H9 (cell line): ENCODE measurements at regions not wholly inside any gene's neighbourhood (a gene's known extent, or its start where the extent isn't known, plus 50 kb on each side); places are given as distances from the start of the nearest gene placed in this dataset.

ENCODE experiments used
- DNase-seq: peaks from one replicate; pipeline ENCODE4 v3.0.0-alpha.2; 2017
- H2AFZ ChIP-seq: one replicate; pipeline ENCODE4 v1.6.1; 2013; ENCODE audit warnings: mild to moderate bottlenecking, low read length, control low read depth, moderate library complexity
- H2AK5ac ChIP-seq: 2 replicates; pipeline ENCODE4 v1.6.1; 2013; ENCODE audit warnings: low read length, control low read depth, mixed read lengths; ENCODE audit not compliant: insufficient read length
- H2BK120ac ChIP-seq: one replicate; pipeline ENCODE4 v1.6.1; 2013; ENCODE audit warnings: low read depth, mild to moderate bottlenecking, low read length, control low read depth, inconsistent platforms; ENCODE audit not compliant: poor library complexity, severe bottlenecking
- H2BK12ac ChIP-seq: 2 replicates; pipeline ENCODE4 v1.6.1; 2013; ENCODE audit warnings: low read length, control low read depth, mixed read lengths, low read depth; ENCODE audit not compliant: insufficient read length
- H2BK15ac ChIP-seq: 2 replicates; pipeline ENCODE4 v1.6.1; 2013; ENCODE audit warnings: low read depth, low read length, control low read depth
- H2BK20ac ChIP-seq: one replicate; pipeline ENCODE4 v1.6.1; 2013; ENCODE audit warnings: low read depth, mild to moderate bottlenecking, low read length, control low read depth, inconsistent platforms; ENCODE audit not compliant: poor library complexity, severe bottlenecking
- H2BK5ac ChIP-seq: 2 replicates; pipeline ENCODE4 v1.6.1; 2013; ENCODE audit warnings: low read length, control low read depth, mixed read lengths; ENCODE audit not compliant: insufficient read length
- H3K14ac ChIP-seq: 2 replicates; pipeline ENCODE4 v1.6.1; 2013; ENCODE audit warnings: low read length, control low read depth; ENCODE audit not compliant: insufficient read depth
- H3K18ac ChIP-seq: 2 replicates; pipeline ENCODE4 v1.6.1; 2013; ENCODE audit warnings: low read depth, mild to moderate bottlenecking, mixed read lengths, low read length, control low read depth; ENCODE audit not compliant: insufficient read length
- H3K23ac ChIP-seq: 2 replicates; pipeline ENCODE4 v1.6.1; 2013; ENCODE audit warnings: low read length, control low read depth, mixed read lengths, low read depth; ENCODE audit not compliant: insufficient read length
- H3K23me2 ChIP-seq: 2 replicates; pipeline ENCODE4 v1.6.1; 2013; ENCODE audit warnings: low read depth, mild to moderate bottlenecking, mixed read lengths, low read length, control low read depth; ENCODE audit not compliant: insufficient read length, poor library complexity, severe bottlenecking
- H3K27ac ChIP-seq: 2 replicates; pipeline ENCODE4 v1.5.1; 2013; ENCODE audit warnings: low read length, control low read depth, mixed read lengths, low read depth; ENCODE audit not compliant: insufficient read length
- H3K27me3 ChIP-seq: 2 replicates; pipeline ENCODE4 v1.6.1; 2013; ENCODE audit warnings: low read length, control low read depth, inconsistent platforms; ENCODE audit not compliant: insufficient read depth
- H3K4ac ChIP-seq: 2 replicates; pipeline ENCODE4 v1.6.1; 2013; ENCODE audit warnings: low read depth, mild to moderate bottlenecking, control low read depth, inconsistent platforms, low read length, moderate library complexity
- H3K4me1 ChIP-seq: 2 replicates; pipeline ENCODE4 v1.6.1; 2013; ENCODE audit warnings: low read length, control low read depth, inconsistent platforms; ENCODE audit not compliant: insufficient read depth
- H3K4me2 ChIP-seq: 2 replicates; pipeline ENCODE4 v1.6.1; 2013; ENCODE audit warnings: low read length, control low read depth, mixed read lengths; ENCODE audit not compliant: insufficient read length, insufficient read depth
- H3K56ac ChIP-seq: 2 replicates; pipeline ENCODE4 v1.6.1; 2013; ENCODE audit warnings: low read depth, mild to moderate bottlenecking, mixed read lengths, low read length, control low read depth; ENCODE audit not compliant: insufficient read length
- H3K79me1 ChIP-seq: 2 replicates; pipeline ENCODE4 v1.6.1; 2013; ENCODE audit warnings: low read depth, mild to moderate bottlenecking, moderate library complexity, low read length, control low read depth, inconsistent platforms; ENCODE audit not compliant: insufficient read depth, poor library complexity, severe bottlenecking
- H3K79me2 ChIP-seq: 2 replicates; pipeline ENCODE4 v1.6.1; 2013; ENCODE audit warnings: low read length, control low read depth, inconsistent platforms; ENCODE audit not compliant: insufficient read depth
- H3K9ac ChIP-seq: 2 replicates; pipeline ENCODE4 v1.6.1; 2013; ENCODE audit warnings: low read length, control low read depth, mixed read lengths; ENCODE audit not compliant: insufficient read length; ENCODE audit errors: extremely low read depth
- H3K9me3 ChIP-seq: one replicate; pipeline ENCODE4 v1.6.1; 2013; ENCODE audit warnings: low read depth, low read length, inconsistent platforms; ENCODE audit not compliant: control insufficient read depth
- H3T11ph ChIP-seq: one replicate; pipeline ENCODE4 v1.6.1; 2013; ENCODE audit warnings: mild to moderate bottlenecking, low read length, control low read depth, inconsistent platforms
- H4K20me1 ChIP-seq: one replicate; pipeline ENCODE4 v1.6.1; 2013; ENCODE audit not compliant: control insufficient read depth, insufficient read length, insufficient read depth
- H4K5ac ChIP-seq: 2 replicates; pipeline ENCODE4 v1.6.1; 2013; ENCODE audit warnings: low read depth, mild to moderate bottlenecking, mixed read lengths, low read length, control low read depth; ENCODE audit not compliant: insufficient read length
- H4K8ac ChIP-seq: replicated peaks from 2 replicates; pipeline ENCODE4 v1.6.1; 2013; ENCODE audit warnings: low read length, control low read depth, mixed read lengths, low read depth; ENCODE audit not compliant: insufficient read length
- H4K91ac ChIP-seq: 2 replicates; pipeline ENCODE4 v1.6.1; 2013; ENCODE audit warnings: low read depth, mild to moderate bottlenecking, moderate library complexity, mixed read lengths, low read length, control low read depth; ENCODE audit not compliant: insufficient read length
- H3K27ac Mint-ChIP-seq, 3 experiments: 2 replicates in 2 of 3; 3 replicates in 1 of 3; pipeline ENCODE4 v1.8.0; 2020 to 2021; ENCODE audit warnings: mixed read lengths in 3 of 3, mild to moderate bottlenecking in 1 of 3, moderate library complexity in 1 of 3
- H3K27me3 Mint-ChIP-seq: 2 replicates; pipeline ENCODE4 v1.8.0; 2021; ENCODE audit warnings: low read depth, mild to moderate bottlenecking, moderate library complexity, mixed read lengths
- H3K36me3 Mint-ChIP-seq, 3 experiments: 2 replicates in 2 of 3; 3 replicates in 1 of 3; pipeline ENCODE4 v1.8.0; 2020 to 2021; ENCODE audit warnings: low read depth in 3 of 3, mixed read lengths in 3 of 3; ENCODE audit not compliant: insufficient read depth in 1 of 3
- H3K4me1 Mint-ChIP-seq, 2 experiments: 2 replicates each; pipeline ENCODE4 v1.8.0; 2020; ENCODE audit warnings: mixed read lengths in 2 of 2
- H3K4me3 Mint-ChIP-seq, 2 experiments: 2 replicates in 1 of 2; 3 replicates in 1 of 2; pipeline ENCODE4 v1.8.0; 2020 to 2021; ENCODE audit warnings: mild to moderate bottlenecking in 2 of 2, mixed read lengths in 2 of 2, moderate library complexity in 1 of 2
- H3K9me3 Mint-ChIP-seq, 2 experiments: 2 replicates in 1 of 2; 3 replicates in 1 of 2; pipeline ENCODE4 v1.8.0; 2020; ENCODE audit warnings: mild to moderate bottlenecking in 2 of 2, mixed read lengths in 2 of 2, moderate library complexity in 1 of 2
- TF ChIP-seq, protein P1 (sequence below): fragments of 200-600 bp; sonication (generic); conservative IDR thresholded peaks from 3 replicates; pipeline ENCODE4 v1.8.0; 2021; ENCODE audit warnings: antibody characterized with exemption, mild to moderate bottlenecking

DNA sequence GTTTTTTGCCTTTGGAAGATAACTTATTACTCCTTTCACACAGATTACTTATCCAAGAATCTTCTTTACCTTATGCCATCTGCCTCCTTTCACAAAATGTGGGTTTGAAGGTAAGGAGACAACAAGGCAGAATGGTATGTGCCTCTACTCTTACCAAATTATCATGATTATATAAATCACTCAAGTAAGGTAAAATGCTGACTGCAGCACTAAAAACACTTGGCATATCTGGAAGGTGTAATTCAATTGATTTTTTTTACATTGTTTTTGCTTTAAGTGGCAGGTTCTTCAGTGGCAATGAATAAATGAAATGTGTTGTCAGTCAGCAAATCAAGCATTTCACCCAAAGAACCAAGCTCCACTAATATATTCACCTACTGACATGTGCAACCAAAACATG, 346.1 kb downstream of the OMA1 start:
- peaks cover 0 to 3% of the 10 kb centered on the region in 2 experiments; a peak in 2 of 4 replicates for H3K4me1 Mint-ChIP-seq
- Histone ChIP-seq H2BK12ac (no peak overlapping the region), H3T11ph (no peak overlapping the region), H2AK5ac (no peak overlapping the region), H2AFZ (no peak overlapping the region), H3K56ac (no peak overlapping the region), H4K8ac (no peak overlapping the region), H3K9me3 (no peaks in the 10 kb centered on the region), H3K79me1 (no peaks in the 10 kb centered on the region), H4K91ac (no peak overlapping the region), H3K23me2 (no peaks in the 10 kb centered on the region), H3K9ac (no peak overlapping the region), H2BK5ac (no peak overlapping the region), H4K20me1 (no peaks in the 10 kb centered on the region), H3K79me2 (no peaks in the 10 kb centered on the region), H3K14ac (no peak overlapping the region), H2BK120ac (no peak overlapping the region), H2BK20ac (no peak overlapping the region), H4K5ac (no peak overlapping the region), H3K27me3 (no peaks in the 10 kb centered on the region), H3K18ac (no peak overlapping the region), H3K27ac (no peak overlapping the region), H3K4ac (no peak overlapping the region), H3K23ac (no peak overlapping the region), H3K4me1 (no peaks in the 10 kb centered on the region), H2BK15ac (no peak overlapping the region), H3K4me2 (no peak overlapping the region)
- DNase-seq, result no peak
- TF ChIP-seq, protein P1, sequence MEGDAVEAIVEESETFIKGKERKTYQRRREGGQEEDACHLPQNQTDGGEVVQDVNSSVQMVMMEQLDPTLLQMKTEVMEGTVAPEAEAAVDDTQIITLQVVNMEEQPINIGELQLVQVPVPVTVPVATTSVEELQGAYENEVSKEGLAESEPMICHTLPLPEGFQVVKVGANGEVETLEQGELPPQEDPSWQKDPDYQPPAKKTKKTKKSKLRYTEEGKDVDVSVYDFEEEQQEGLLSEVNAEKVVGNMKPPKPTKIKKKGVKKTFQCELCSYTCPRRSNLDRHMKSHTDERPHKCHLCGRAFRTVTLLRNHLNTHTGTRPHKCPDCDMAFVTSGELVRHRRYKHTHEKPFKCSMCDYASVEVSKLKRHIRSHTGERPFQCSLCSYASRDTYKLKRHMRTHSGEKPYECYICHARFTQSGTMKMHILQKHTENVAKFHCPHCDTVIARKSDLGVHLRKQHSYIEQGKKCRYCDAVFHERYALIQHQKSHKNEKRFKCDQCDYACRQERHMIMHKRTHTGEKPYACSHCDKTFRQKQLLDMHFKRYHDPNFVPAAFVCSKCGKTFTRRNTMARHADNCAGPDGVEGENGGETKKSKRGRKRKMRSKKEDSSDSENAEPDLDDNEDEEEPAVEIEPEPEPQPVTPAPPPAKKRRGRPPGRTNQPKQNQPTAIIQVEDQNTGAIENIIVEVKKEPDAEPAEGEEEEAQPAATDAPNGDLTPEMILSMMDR, result no peak
- H3K27ac Mint-ChIP-seq, result no peak overlapping the region
- H3K27me3 Mint-ChIP-seq, result no peaks in the 10 kb centered on the region; the same call in 1 of the 2 replicates
- H3K36me3 Mint-ChIP-seq, result peaks cover 2 to 7% (median 2%) of the 10 kb centered on the region in 3 experiments; a peak in 4 of 7 replicates
- no peak overlapping the region for H3K4me3 Mint-ChIP-seq
- no peaks in the 10 kb centered on the region for H3K9me3 Mint-ChIP-seq
